SU-DHL-6 (cell line): ENCODE measurements at regions not wholly inside any gene's neighbourhood (a gene's known extent, or its start where the extent isn't known, plus 50 kb on each side); places are given as distances from the start of the nearest gene placed in this dataset.

Experiments used
- H2AFZ ChIP-seq: fragments of 200-600 bp; sonication (generic); 2 replicates; pipeline ENCODE4 v1.6.1; 2014; ENCODE audit warnings: low read depth, mild to moderate bottlenecking, moderate library complexity, mixed read lengths, antibody characterized with exemption, low read length; ENCODE audit not compliant: severe bottlenecking
- H3F3A ChIP-seq: fragments of 200-600 bp; shearing (Covaris generic); 2 replicates; pipeline ENCODE4 v1.6.0; 2016; ENCODE audit warnings: antibody characterized with exemption, mild to moderate bottlenecking; ENCODE audit not compliant: insufficient read depth
- H3K27ac ChIP-seq: fragments of 200-600 bp; sonication (generic); 2 replicates; pipeline ENCODE4 v1.5.1; 2016; ENCODE audit warnings: low read depth, mild to moderate bottlenecking, low read length, moderate library complexity, mixed read lengths
- H3K27me3 ChIP-seq: fragments of 200-600 bp; sonication (generic), shearing (Covaris generic); 2 replicates; pipeline ENCODE4 v1.6.0; 2014; ENCODE audit warnings: mild to moderate bottlenecking, low read length
- H3K36me3 ChIP-seq: fragments of 200-600 bp; sonication (generic); 2 replicates; pipeline ENCODE4 v1.6.1; 2014; ENCODE audit warnings: mild to moderate bottlenecking, low read length, mixed read lengths
- H3K4me2 ChIP-seq: fragments of 300-600, 200-600 bp; shearing (Covaris generic), sonication (generic); 2 replicates; pipeline ENCODE4 v1.6.0; 2014; ENCODE audit warnings: low read length, low read depth, mild to moderate bottlenecking; ENCODE audit not compliant: poor library complexity, severe bottlenecking
- H3K4me3 ChIP-seq: fragments of 200-600 bp; sonication (generic); 2 replicates; pipeline ENCODE4 v1.5.1; 2014; ENCODE audit warnings: antibody characterized with exemption, low read length, mild to moderate bottlenecking, mixed read lengths; ENCODE audit not compliant: insufficient read depth, poor library complexity, severe bottlenecking
- H3K79me2 ChIP-seq: fragments of 200-600 bp; sonication (generic); 2 replicates; pipeline ENCODE4 v1.6.1; 2014; ENCODE audit warnings: mild to moderate bottlenecking, low read length, moderate library complexity; ENCODE audit not compliant: insufficient read depth
- H3K9ac ChIP-seq: fragments of 200-600 bp; sonication (generic); 2 replicates; pipeline ENCODE4 v1.7.0; 2014; ENCODE audit warnings: mild to moderate bottlenecking, low read length
- H3K9me2 ChIP-seq: fragments of 200-600 bp; sonication (generic); replicated peaks from 2 replicates; pipeline ENCODE4 v1.6.1; 2014; ENCODE audit warnings: low read length; ENCODE audit not compliant: insufficient read depth
- H3K9me3 ChIP-seq: fragments of 200-600 bp; sonication (generic); 2 replicates; pipeline ENCODE4 v1.6.1; 2014; ENCODE audit warnings: low read length, mixed read lengths; ENCODE audit not compliant: insufficient read depth
- H4K20me1 ChIP-seq: fragments of 200-600 bp; sonication (generic); 2 replicates; pipeline ENCODE4 v1.6.1; 2014; ENCODE audit warnings: low read depth, mild to moderate bottlenecking, antibody characterized with exemption, low read length, moderate library complexity, mixed read lengths
- EZH2phosphoT487 ChIP-seq: fragments of 200-600 bp; sonication (generic), shearing (Covaris generic); conservative IDR thresholded peaks from 2 replicates; pipeline ENCODE4 v1.6.1; 2018; ENCODE audit warnings: mild to moderate bottlenecking, antibody characterized with exemption, low read length, moderate library complexity, mixed read lengths
- TF ChIP-seq, protein P1 (sequence below): fragments of 200-600 bp; sonication (generic); IDR thresholded peaks from one replicate; pipeline ENCODE4 v1.5.1; 2017; ENCODE audit warnings: antibody characterized with exemption, mild to moderate bottlenecking, low read length, moderate library complexity; ENCODE audit not compliant: insufficient read depth, poor library complexity, severe bottlenecking

DNA sequence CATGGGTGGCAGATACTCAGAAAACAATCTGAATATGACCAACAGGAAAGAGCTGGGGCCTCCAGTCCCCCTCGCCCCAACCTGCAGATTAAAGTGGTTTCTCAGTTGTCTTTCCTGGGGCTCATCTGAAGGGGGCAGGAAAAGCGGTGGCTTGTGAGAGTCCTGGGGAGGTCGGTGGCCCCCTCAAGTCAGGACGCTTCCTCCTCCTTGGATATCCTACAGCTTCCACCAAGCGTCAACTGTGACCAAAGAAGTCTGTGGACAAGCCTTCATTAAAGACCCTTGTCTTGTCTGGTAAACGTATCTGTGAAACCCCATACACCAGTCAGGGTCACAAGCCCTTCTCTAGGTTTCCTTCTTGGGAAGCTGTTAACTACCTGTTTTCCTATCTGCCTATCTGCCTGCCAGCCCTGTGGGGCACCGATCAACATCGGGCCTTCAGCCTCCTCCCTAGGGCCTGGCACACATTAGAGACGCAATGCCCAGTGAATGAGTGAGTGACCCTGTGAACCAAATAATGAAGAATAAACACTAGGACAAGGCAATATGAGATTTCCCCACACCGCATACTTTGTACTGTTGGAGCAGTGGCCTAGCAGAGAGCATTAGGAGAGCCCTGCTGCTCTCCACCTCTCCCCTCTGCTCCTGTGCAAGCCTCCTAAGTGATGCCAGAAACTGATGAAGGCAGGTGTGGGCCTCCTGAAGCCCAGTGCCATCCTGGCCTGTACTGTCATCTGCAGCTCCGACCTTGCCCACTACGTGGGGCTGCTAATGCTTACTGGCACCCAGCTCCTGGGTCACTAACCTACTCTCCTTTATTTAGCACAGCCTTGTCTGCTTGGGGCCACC is 1317.8 kb downstream of the UQCRFS1 start:
- Histone ChIP-seq H3F3A (no peaks in the 10 kb centered on the region), H2AFZ (no peak overlapping the region), H3K79me2 (no peaks in the 10 kb centered on the region), H3K27ac (no peak overlapping the region), H3K36me3 (no peaks in the 10 kb centered on the region), H3K9me3 (no peaks in the 10 kb centered on the region), H3K4me3 (no peak overlapping the region), H3K27me3 (no peaks in the 10 kb centered on the region), H3K9ac (no peak overlapping the region), H3K4me2 (no peak overlapping the region), H4K20me1 (no peaks in the 10 kb centered on the region), H3K9me2 (no peaks in the 10 kb centered on the region)
- no peak for TF ChIP-seq EZH2phosphoT487
- TF ChIP-seq, protein P1, sequence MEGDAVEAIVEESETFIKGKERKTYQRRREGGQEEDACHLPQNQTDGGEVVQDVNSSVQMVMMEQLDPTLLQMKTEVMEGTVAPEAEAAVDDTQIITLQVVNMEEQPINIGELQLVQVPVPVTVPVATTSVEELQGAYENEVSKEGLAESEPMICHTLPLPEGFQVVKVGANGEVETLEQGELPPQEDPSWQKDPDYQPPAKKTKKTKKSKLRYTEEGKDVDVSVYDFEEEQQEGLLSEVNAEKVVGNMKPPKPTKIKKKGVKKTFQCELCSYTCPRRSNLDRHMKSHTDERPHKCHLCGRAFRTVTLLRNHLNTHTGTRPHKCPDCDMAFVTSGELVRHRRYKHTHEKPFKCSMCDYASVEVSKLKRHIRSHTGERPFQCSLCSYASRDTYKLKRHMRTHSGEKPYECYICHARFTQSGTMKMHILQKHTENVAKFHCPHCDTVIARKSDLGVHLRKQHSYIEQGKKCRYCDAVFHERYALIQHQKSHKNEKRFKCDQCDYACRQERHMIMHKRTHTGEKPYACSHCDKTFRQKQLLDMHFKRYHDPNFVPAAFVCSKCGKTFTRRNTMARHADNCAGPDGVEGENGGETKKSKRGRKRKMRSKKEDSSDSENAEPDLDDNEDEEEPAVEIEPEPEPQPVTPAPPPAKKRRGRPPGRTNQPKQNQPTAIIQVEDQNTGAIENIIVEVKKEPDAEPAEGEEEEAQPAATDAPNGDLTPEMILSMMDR = no peak

DNA sequence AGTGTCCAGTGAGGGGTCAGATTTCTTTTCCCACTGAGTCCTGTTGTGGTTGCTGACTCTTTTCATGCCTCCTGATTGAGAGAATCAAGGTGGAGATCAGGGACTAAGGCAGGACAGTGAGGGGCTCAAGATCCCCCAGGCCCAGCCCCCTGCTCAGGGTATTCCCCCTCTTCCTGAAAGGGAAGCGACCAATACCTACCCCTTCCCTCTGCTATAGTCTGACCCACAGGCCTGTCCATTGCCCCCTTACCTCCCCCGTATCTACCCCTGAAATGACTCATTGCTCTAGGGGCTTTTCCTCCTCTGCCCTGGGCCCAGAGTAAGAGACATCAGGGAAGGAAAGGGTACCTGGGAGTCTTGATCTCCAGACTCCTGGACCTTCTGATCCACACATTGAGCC is 1320.5 kb downstream of the UQCRFS1 start:
- H3F3A ChIP-seq = no peaks in the 10 kb centered on the region
- no peaks in the 10 kb centered on the region for H3K79me2 ChIP-seq
- H2AFZ ChIP-seq = no peak overlapping the region
- no peaks in the 10 kb centered on the region for H3K9me3 ChIP-seq
- H3K36me3 ChIP-seq = no peaks in the 10 kb centered on the region
- no peak overlapping the region for H3K27ac ChIP-seq
- TF ChIP-seq, protein P1 = no peak
- no peak for TF ChIP-seq EZH2phosphoT487
- no peak overlapping the region for H3K9ac ChIP-seq
- H3K27me3 ChIP-seq = no peaks in the 10 kb centered on the region
- H4K20me1 ChIP-seq = no peaks in the 10 kb centered on the region
- H3K4me2 ChIP-seq = no peak overlapping the region
- no peak overlapping the region for H3K4me3 ChIP-seq
- H3K9me2 ChIP-seq = no peaks in the 10 kb centered on the region

DNA sequence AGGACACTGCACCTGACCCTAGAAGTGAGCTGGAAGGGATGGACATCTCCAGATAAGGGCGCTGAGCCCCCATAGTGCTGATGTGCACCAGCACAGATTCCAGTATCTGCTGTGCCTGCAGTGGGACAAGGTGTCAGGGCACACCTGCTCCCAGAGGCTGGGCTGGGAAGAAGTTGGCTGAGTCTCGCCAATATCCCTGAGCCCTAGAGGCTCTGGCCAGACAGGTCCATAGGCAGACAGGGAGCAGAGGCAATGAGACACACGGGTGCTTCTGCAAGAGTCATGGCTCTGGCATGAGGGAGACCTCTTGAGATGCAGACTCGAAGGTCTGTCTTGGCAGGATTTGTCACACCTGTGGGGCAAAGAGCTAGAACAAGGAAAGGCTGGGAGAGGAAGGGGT is 1321.5 kb downstream of the UQCRFS1 start:
- no peaks in the 10 kb centered on the region for H3K9me3 ChIP-seq
- no peak overlapping the region for H3K27ac ChIP-seq
- TF ChIP-seq, protein P1 = no peak
- no peak for TF ChIP-seq EZH2phosphoT487

More for the DNA sequence above, 1321.5 kb downstream of the UQCRFS1 start:
- no peak overlapping the region for H3K4me2 ChIP-seq
- no peak overlapping the region for H3K4me3 ChIP-seq
- no peaks in the 10 kb centered on the region for H3K9me2 ChIP-seq
- H3K79me2 ChIP-seq = no peaks in the 10 kb centered on the region
- H3F3A ChIP-seq = no peaks in the 10 kb centered on the region
- H3K9ac ChIP-seq = no peak overlapping the region
- no peaks in the 10 kb centered on the region for H3K27me3 ChIP-seq
- H4K20me1 ChIP-seq = no peaks in the 10 kb centered on the region
- no peaks in the 10 kb centered on the region for H3K36me3 ChIP-seq
- no peak overlapping the region for H2AFZ ChIP-seq
